WTC11 (cell line): ENCODE measurements at regions not wholly inside any gene's neighbourhood (a gene's known extent, or its start where the extent isn't known, plus 50 kb on each side); places are given as distances from the start of the nearest gene placed in this dataset.

Source experiments
- ZNF232 ChIP-seq: sonication (generic); formaldehyde crosslinking; IDR thresholded peaks from 2 replicates; pipeline ENCODE4 v1.8.0; 2022; ENCODE audit warnings: mild to moderate bottlenecking, missing genetic modification reagents
- ZNF423 ChIP-seq: fragments of 250-450 bp; sonication (Bioruptor Pico); IDR thresholded peaks from 2 replicates; pipeline ENCODE4 v2.1.2; 2022; ENCODE audit warnings: mild to moderate bottlenecking, moderate library complexity
- TF ChIP-seq, protein P1 (sequence below): fragments of 200-600 bp; IDR thresholded peaks from 2 replicates; pipeline ENCODE4 v1.8.0; 2022; ENCODE audit warnings: antibody characterized with exemption
- TF ChIP-seq, protein P2 (sequence below): sonication (generic); formaldehyde crosslinking; IDR thresholded peaks from 2 replicates; pipeline ENCODE4 v1.8.0; 2022; ENCODE audit warnings: mild to moderate bottlenecking, missing genetic modification reagents
- TF ChIP-seq, protein P3 (sequence below): sonication (generic); formaldehyde crosslinking; conservative IDR thresholded peaks from 2 replicates; pipeline ENCODE4 v1.8.1; 2023; ENCODE audit warnings: mild to moderate bottlenecking, low read depth, missing genetic modification reagents, moderate library complexity

DNA sequence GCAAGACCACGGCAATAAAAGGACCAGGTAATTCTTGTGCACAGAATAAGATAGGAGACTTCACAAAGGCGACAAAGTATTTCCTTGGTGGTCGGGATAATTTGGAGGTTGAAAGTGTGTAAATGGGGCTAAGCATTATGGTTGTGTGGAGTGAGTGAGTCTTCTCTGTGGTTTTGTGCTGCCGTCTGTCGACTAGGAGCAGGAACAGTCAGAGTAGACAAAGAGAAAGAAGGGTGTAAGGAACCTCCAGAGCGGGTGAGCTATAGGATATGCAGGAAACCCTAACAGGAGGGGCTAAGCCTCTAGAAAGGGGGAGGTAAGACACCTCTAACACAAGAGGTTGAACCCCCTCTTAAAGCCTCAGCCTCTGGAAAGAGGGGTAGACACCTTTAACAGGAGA is 201.6 kb downstream of the SH2D4B start:
- TF ChIP-seq, protein P1, sequence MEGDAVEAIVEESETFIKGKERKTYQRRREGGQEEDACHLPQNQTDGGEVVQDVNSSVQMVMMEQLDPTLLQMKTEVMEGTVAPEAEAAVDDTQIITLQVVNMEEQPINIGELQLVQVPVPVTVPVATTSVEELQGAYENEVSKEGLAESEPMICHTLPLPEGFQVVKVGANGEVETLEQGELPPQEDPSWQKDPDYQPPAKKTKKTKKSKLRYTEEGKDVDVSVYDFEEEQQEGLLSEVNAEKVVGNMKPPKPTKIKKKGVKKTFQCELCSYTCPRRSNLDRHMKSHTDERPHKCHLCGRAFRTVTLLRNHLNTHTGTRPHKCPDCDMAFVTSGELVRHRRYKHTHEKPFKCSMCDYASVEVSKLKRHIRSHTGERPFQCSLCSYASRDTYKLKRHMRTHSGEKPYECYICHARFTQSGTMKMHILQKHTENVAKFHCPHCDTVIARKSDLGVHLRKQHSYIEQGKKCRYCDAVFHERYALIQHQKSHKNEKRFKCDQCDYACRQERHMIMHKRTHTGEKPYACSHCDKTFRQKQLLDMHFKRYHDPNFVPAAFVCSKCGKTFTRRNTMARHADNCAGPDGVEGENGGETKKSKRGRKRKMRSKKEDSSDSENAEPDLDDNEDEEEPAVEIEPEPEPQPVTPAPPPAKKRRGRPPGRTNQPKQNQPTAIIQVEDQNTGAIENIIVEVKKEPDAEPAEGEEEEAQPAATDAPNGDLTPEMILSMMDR: no peak
- TF ChIP-seq ZNF232 (CRISPR knock-in tag) (no peak), ZNF423 (no peak)
- TF ChIP-seq, protein P2, sequence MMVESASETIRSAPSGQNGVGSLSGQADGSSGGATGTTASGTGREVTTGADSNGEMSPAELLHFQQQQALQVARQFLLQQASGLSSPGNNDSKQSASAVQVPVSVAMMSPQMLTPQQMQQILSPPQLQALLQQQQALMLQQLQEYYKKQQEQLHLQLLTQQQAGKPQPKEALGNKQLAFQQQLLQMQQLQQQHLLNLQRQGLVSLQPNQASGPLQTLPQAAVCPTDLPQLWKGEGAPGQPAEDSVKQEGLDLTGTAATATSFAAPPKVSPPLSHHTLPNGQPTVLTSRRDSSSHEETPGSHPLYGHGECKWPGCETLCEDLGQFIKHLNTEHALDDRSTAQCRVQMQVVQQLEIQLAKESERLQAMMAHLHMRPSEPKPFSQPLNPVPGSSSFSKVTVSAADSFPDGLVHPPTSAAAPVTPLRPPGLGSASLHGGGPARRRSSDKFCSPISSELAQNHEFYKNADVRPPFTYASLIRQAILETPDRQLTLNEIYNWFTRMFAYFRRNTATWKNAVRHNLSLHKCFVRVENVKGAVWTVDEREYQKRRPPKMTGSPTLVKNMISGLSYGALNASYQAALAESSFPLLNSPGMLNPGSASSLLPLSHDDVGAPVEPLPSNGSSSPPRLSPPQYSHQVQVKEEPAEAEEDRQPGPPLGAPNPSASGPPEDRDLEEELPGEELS (CRISPR knock-in tag): no peak
- TF ChIP-seq, protein P3, sequence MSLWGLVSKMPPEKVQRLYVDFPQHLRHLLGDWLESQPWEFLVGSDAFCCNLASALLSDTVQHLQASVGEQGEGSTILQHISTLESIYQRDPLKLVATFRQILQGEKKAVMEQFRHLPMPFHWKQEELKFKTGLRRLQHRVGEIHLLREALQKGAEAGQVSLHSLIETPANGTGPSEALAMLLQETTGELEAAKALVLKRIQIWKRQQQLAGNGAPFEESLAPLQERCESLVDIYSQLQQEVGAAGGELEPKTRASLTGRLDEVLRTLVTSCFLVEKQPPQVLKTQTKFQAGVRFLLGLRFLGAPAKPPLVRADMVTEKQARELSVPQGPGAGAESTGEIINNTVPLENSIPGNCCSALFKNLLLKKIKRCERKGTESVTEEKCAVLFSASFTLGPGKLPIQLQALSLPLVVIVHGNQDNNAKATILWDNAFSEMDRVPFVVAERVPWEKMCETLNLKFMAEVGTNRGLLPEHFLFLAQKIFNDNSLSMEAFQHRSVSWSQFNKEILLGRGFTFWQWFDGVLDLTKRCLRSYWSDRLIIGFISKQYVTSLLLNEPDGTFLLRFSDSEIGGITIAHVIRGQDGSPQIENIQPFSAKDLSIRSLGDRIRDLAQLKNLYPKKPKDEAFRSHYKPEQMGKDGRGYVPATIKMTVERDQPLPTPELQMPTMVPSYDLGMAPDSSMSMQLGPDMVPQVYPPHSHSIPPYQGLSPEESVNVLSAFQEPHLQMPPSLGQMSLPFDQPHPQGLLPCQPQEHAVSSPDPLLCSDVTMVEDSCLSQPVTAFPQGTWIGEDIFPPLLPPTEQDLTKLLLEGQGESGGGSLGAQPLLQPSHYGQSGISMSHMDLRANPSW (CRISPR knock-in tag): no peak
